ENCODE measurements at regions not wholly inside any gene's neighbourhood (a gene's known extent, or its start where the extent isn't known, plus 50 kb on each side); places are given as distances from the start of the nearest gene placed in this dataset.

- TF ChIP-seq CHD7 (IDR thresholded peaks at IDR 0.05; ENCODE audit: insufficient replicate concordance, low read length), result no peak
- TF ChIP-seq SIX5 (IDR thresholded peaks at IDR 0.05; ENCODE audit: low read depth, low read length), result no peak
- no peak for TF ChIP-seq SP4 (IDR thresholded peaks at IDR 0.05; ENCODE audit: low read length)
- TF ChIP-seq HDAC6 (IDR thresholded peaks at IDR 0.05; ENCODE audit: low read depth, low read length), result no peak
- no peak for TF ChIP-seq TAF1 (IDR thresholded peaks at IDR 0.05; ENCODE audit: low read depth, low read length)
- no peak for TF ChIP-seq CREB1 (IDR thresholded peaks at IDR 0.05)
- no peak for TF ChIP-seq HDAC2 (IDR thresholded peaks at IDR 0.05; ENCODE audit: borderline replicate concordance in 1 of 2, low read depth in 2 of 2, low read length in 2 of 2)
- no peak for TF ChIP-seq POU5F1 (IDR thresholded peaks at IDR 0.05; ENCODE audit: low read depth, low read length)
- TF ChIP-seq TEAD4 (IDR thresholded peaks at IDR 0.05; ENCODE audit: low read depth, low read length), result no peak
- TF ChIP-seq SUZ12 (IDR thresholded peaks at IDR 0.05; ENCODE audit: low read length), result no peak
- no peak for TF ChIP-seq CBX5 (IDR thresholded peaks at IDR 0.05; ENCODE audit: low read depth, low read length)
- TF ChIP-seq NANOG (IDR thresholded peaks at IDR 0.05; ENCODE audit: insufficient read depth, low read depth, low read length, poor library complexity, severe bottlenecking), result no peak
- TF ChIP-seq BCL11A (IDR thresholded peaks at IDR 0.05; ENCODE audit: low read depth in 2 of 2, low read length in 2 of 2), result no peak
These were observed 525.4 kb downstream of the TMEM121 start (continued) for GRCh38 chr14:106051796-106052195.

All from H1 (cell line).